Fibroblast of peridontal ligament (primary cell): ENCODE measurements at regions not wholly inside any gene's neighbourhood (a gene's known extent, or its start where the extent isn't known, plus 50 kb on each side); places are given as distances from the start of the nearest gene placed in this dataset.

Experiments
- DNase-seq: peaks from one replicate; pipeline ENCODE4 v3.0.0-alpha.2; 2010; ENCODE audit errors: extremely low read depth

DNA sequence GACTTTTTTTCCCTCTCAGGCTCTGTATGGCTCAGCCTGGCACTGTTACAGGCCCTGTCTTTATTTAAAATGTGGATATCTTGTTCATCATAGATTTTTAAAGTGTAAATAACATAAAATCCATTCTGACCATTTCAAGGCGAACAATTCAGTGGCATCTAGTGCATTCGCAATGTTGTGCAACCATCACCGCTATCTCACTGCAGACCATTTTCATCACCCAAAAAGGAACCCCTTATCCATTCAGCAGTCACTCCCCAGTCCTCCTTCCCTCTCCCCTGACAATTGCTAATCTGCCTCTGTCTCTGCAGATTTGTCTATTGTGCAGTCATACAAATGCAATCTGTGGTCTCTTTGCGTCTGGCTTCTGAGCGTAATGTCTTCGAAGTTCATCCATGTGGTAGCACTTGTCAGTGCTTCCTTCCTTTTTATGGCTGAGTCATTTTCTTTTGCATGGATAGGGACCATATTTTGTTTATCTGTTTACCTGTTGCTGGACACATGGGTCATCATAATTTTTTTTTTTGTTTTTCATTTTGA, 148.8 kb upstream of the LHX5 start:
- DNase-seq = no peak

DNA sequence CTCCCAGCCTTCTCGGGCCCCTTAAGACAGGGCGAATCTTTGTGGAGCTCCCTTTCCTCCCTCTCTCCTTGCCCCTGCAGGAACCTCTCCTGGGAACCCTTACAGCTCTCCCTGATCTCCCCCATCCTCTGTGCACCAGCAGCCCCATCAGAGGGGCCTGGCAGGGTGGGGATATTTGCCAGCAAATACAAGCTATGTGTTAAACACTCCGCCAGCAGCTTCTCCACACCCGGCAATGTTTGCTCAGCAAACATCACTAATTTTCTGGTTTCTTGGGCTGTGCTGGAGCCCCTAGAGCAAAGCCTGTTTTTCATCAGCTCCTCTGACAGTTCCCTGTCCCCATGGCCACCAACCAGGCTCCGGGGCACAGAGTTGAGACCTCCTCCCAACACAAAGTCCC, 147.5 kb upstream of the LHX5 start:
- DNase-seq = no peak

DNA sequence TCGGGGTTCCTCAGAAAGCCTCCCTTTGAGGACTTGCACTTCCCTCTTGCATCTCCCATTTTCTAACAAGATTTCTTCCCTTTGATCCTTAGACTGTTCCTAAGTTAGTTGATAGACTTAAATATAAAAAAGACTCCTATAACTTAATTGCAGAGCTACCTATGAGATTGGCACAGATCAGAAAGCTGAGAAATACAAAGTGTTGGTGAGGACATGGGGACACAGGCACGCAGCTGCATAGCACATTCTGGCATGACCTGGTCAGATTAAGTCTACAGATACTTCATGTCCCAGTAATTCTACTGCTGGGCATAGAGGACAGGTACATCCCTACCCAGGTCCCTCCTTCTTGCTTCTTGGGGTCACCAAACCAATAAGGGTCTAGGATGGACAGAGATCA, 141.7 kb upstream of the LHX5 start:
- DNase-seq = no peak

DNA sequence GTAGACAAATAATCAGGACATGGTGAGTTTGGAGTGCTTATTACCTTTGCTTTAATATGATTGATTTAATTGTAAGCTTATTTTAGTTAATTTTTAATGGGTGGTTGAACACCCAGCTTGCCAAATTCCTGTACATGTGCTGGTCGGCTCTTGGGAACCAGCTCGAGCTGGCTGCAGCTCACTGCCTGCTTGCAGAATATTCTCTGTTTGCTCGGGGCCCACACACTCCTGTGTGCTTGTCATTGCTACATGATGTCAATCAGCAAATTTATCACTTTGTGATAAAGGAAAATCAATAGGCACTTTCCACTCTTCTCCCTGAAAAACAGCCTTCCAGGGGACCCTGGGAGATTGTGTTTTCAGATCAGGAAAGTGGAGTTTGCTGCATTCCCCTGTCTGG, 141.1 kb upstream of the LHX5 start:
- DNase-seq = no peak

DNA sequence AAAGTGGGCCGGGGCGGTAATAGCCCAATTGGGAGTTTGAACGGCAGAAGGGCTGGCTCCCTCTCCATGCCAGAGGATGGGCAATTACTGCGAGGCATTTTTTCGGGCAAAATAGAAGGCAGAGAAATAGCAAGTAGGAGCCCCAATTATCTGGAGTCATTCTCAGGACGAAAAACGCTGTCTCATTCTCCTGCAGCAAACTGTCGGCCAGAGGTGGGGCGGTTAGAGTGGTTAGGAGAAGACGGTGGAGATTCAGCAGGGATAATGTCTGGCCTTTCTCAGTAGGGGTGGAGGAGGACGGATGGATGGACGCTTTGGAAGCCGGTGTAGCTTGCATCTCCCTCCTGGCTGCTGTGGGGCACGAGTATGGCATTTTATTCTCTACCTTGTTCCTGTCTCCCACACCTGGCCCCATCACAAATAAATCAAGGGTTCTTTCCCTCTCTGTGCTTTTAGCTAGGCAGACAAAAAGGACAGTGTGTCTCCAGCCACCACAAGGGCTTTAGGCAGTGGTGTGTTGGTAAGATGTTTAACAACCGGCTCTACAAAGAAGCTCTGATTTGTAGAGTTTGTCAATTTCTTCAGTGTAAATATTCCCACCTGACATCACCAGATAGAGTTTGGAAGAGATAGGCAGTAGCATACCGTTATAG, 140.5 kb upstream of the LHX5 start:
- no peak for DNase-seq

DNA sequence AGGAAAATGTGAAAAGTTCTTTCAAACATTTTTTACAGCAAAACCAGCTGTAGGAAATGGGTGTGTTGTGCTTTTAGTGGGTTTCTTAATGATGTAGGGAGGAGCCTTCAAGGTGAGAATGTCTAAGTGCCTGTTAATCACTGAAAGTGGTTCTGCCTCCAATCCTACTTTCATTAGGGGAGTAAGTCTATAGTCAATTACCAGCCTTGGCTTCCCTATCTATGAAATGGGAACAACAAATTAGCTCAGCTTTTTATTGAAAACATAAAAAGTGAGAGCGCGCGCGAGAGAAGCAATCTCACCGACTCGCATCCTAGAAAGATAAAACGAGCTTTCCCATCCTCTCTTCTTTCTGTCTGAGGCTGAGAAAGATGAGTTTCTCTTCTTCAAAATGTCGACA, 140.0 kb upstream of the LHX5 start:
- DNase-seq = no peak

DNA sequence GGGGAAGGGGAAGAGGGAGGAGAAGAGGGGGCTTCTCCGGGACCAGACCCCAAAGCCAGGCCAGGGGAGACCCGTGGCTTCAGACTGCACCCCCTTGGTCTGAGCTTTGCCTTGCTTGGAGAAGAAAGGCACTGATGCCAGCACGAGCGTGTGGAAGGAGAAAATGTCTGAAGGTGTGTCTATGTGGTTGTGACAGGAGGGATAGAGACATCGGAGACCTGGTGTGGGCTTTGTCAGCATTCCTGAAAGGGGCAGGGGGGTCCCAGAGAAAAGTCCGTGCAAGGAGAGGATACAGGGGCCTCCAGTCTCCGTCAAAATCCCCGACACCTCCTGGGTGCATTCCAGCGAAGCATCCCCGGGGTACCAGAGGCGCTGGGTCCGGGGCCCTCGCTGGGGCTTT, 139.0 kb upstream of the LHX5 start:
- DNase-seq = no peak

DNA sequence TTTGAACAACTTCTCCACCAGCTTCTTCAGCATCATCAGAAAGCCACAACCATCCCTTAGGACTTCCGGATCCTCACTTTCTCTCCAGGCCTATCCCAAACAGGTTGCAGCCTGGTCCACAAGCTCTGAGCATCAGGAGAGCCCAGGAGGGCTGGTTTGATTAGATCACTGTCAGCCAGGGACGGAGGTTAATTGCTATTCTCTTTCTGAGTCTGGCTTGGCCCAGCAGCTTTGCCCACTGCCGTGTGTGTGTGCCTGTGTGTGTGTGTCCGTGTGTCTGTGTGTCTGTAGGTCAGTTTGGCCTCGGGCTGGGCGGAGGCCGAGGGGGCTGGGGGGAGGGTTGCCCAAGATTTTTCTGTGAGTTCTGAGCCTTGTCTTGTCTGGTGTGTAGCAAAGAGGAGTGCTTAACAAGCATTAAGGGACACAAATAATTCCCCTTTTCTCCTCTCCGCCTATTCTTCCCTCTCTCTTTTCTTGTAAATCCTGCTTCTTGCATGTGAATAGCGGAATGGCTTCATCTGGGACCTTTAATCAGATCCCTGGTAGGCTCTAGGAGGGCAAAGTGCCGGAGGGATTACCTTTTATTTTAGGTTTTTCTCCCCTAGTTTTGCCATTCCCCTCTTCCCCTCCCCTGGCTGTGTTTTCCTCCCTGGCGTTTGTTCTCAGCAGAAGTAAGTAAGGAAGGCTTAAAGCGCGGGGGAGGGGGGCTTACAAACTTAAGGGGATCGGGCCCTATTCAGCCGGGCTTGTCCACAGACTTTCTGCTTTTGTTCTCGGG, 138.2 kb upstream of the LHX5 start:
- no peak for DNase-seq

DNA sequence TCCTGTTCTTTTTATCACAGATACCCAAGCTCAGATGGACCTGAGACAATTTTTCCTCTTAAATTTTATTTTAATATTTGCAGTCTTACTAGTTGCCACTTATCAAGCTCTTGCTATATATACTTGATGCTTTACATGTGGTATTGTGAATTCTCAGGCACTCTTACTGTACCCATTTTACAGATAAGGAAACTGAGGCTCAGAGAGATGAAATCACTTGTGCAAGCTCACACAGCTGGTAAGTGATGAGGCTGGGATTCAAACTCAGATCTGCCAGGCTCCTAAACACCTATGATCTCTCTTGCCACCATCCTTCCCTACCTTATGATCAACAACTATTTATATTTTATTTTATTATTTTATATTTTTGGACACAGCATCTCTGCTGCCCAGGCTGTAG, 133.0 kb upstream of the LHX5 start:
- no peak for DNase-seq

DNA sequence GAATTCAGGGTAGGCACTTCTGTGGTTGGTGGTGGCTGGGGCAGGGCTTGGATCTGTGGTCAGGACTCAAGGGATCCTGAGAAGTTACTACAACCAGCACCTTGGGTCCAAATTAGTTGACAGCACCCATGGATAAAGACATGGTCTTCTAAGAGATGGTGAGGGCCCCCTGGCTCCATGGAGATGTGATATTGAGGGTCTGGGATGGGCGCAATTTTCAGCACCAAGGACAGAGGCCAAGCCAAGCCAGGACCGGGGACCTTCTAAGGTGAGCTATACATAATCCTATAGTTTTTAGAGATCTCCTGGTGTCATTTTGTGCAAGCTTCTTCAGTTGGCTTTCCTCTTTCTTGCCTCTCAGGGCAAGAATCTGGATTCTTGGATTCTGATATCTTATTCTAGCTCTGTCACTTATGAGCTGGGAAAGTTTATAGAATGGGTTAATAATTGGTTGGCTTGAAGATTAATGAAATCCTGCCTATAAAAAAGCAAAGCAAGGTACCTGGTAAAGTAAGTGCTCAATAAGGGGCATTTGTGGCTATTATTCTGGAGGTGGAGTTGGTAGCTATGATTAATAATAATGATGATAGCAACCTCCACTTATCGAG, 130.1 kb upstream of the LHX5 start:
- no peak for DNase-seq

DNA sequence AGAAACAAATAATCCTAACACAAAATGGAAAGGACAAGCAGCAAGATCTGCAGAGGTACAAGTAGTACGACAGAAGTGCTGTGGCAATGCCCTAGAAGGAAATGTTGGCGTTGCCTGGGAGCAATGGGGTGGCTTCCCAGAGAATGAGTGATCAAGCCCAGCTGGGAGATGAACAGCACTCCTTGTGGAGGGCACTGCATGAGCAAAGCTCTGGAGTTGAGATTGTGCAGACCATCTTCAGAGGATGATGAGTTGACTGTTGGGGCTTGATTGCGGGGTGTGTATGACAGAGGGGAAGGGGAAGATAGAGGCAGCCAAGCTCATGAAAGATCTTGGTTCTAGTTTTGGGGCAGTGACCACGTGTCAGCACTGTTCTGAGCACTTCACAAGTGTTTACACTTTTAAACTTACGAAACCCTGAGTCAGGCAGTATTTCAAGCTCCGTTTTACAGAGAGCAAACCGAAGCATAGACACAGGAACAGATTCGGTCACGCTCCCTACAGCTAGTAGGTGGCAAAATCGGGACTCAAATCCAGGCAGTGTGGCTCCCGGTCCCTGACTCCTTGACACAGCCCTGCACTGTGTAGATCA, 127.2 kb upstream of the LHX5 start:
- DNase-seq = no peak

DNA sequence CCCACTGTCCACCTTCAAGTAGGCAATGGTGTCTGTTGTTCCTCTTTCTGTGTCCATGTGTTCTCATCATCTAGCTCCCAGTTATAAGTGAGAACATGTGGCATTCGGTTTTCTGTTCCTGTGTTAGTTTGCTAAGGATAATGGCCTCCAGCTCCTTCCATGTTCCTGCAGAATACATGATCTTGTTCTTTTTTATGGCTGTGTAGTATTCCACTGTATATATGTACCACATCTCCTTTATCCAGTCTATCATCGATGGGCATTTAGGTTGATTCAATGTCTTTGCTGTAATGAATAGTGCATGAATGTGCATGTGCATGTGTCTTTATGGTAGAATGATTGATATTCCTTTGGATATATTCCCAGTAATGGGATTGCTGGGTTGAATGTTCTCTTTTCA, 123.3 kb upstream of the LHX5 start:
- DNase-seq = no peak

DNA sequence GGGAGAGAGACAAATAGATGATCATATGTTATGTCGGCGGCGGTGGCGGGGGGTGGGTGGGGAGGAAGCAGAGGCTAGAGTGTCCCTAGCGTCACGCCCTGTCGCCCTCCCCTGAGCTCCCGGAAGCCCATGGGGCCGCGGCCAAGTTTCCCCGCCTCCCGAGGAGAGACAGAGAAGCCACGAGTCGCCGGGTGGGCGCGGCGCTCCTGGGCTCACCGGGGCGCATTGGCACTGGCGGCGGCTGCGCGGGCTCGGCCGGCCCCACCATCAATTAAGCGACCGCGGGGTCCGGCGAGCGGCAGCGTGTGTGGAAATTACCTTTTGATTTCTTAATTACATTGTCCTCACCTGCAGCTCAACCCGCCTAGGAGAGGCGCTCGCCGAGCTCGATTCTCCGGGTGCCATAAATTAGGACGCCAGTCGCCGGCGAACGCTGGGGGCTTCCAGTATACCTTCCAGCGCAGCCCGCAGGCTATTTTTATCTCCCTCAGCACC, 119.9 kb upstream of the LHX5 start:
- no peak for DNase-seq

DNA sequence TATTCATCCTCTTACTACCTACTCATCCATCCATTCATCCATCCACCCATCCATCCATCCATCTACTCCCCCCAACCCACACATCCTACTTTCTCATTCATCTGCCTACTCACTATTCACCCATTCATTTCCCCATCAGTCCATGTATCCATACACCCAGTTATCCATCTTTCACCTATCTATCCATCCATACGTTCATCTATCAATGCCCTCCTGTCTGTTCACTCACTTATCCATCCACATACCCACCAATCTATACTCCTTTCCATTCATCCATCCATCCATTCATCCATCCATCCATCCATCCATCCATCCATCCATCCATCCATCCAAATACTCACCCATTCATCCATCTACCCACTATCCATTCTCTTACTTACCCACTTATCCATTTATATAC, 117.8 kb upstream of the LHX5 start:
- DNase-seq = no peak

DNA sequence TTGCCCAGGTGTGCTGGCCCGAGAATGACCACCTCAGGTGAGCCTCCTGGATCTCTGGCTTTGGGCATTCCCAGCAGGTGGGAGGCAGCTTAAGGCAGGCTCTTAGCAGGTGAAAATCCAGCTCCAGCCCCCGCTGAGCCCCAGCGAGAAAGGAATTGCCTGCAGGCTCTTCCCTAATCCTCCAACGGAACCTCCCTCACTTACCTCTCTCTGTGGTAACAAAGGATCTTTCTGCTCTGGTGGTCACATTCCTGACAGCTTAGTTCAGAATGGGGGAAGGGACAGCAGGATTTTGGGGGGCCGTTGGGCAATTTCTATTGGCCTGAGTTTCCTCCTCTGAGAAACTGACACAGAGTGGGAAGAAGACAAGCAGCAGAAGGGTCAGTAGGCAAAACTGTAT, 116.0 kb upstream of the LHX5 start:
- DNase-seq = no peak

DNA sequence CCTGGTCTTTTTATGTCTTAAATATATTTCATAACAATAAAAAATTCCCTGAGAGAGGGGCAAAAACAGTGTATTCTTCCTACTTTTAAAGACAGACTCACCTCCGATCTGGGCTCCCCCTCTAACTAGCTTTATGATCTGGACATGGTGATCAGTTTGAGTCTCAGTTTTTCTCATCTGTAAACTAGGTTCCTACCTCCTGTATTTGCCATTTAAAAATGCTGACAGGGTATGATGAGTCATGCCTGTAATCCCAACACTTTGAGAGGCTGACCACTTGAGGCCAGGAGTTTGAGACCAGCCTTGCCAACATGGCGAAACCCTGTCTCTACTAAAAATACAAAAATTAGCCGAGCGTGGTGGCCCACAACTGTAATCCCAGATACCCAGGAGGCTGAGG, 114.8 kb upstream of the LHX5 start:
- no peak for DNase-seq

DNA sequence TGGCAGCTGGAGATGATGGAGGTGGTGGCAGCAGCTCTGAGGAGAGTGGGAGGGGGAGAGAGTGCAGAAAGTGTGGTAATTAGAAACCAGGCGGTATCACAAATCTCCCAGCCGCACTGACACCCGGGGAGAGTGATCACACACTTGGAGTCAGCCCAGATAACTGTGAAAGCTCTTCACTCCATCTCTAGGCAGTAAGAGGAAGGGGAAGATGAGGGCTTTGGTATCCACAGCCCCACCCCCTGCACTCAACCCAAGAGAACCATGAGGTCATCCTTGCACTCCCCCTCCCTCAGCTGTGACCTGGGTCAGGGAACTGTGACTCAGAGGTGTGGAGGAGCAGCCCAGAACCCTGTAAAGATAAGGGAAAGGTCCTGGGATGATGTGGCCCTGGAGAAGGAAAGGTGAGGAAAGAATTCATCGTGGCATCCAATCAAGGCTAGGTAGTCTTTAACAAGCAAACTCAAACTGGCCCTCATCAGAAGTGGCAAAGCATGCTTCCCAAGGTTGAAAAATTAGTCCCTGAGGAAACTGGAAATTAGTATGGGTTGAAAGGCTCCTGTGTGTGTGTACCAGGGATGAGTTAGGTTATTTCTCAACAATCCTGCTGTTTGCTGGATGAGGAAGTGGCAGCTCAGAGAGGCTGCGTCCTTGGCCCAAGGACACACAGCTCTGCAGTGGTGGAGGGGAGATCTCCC, 111.0 kb upstream of the LHX5 start:
- no peak for DNase-seq

DNA sequence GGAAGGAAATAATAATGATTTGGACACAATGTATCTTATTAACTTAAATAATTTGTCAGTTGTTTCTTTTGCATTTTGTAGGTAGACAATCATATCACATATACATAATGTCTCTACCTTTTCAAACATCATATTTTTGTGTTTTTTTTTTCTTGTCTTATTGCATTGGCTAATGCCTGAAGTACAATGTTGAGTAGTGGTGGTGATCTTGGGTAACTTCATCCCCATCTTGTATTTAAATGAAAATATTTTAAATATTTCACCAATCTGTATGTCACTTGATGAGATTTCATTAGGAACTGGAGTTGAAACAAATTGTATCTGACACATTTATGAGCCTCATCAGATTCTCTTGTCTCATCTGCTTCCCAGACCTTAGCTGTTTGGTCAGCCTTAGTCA, 109.7 kb upstream of the LHX5 start:
- DNase-seq = no peak

DNA sequence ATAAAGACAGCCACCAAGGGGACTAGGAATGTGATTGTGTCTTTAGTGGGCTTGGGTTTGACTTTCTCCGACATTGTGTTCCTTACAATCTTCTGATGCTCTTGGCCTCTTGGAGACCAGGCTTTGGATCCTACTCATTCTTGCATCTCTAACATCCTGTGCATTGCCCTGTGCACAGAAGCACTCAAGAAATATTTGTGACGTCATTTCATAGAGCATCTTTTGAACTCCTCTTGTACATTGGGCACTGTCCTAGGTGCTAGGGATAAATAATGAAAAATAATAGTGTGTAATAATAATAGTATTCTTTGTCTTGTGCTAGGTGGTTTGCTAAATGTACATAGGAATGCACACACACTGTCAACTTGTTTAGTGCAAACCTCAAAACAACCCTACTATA, 108.8 kb upstream of the LHX5 start:
- DNase-seq = no peak

DNA sequence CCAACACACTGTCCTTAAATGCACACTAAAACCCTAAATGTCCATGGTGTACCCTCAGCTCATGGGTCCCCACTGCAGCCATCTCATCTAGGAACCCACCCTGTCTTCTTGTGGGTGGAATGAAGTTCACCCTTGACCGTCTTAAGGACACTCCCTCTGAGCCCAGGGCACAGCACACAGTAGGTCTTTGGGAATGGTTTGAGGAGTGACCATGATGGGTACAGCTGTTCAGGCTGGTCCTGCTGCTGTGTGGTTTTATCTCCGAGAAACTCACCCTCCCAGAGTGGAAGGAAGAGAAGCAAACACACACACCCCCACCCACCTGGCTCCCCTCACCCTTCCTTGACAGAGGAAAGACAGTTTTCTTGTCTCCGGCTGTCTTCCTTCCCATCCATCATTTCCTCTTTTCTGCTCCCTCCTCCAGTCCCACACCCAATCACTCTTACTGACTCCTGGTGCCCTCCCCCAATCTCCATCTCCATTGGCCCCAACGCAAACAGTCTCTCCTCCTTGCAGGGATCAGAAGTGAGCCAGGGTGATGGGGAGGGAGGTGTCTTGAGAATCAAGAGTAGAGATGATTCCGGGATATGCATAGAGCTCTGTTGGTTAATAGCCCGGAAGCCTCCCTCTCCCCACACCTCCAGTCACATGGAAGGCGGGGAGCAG, 105.9 kb upstream of the LHX5 start:
- DNase-seq = no peak

DNA sequence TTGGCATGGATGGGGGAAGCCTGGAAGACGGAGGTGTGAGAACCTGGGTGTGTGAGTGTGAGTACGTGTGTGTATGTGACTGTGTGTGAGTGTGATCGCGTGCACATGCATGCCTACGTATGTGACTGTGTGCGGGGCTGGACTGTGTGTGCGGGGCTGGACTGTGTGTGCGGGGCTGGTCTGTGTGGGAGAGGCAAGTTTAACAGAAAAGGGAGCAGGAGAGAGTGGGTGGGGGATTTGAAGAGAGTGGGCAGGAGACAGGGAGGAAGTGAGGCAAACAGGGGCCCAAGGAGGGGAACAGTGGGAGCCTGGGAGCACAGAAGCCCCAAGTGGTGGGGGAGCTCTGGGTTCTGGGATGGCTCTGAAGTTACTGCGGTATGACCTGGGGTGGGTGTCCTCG, 103.7 kb upstream of the LHX5 start:
- DNase-seq = no peak
